CD4-positive, alpha-beta T cell treated with Interleukin-21 for 1 hour (primary cell): ENCODE measurements at regions not wholly inside any gene's neighbourhood (a gene's known extent, or its start where the extent isn't known, plus 50 kb on each side); places are given as distances from the start of the nearest gene placed in this dataset.

Experiments
- DNase-seq: peaks from one replicate; pipeline ENCODE4 v3.0.0-alpha.2; 2020

DNA sequence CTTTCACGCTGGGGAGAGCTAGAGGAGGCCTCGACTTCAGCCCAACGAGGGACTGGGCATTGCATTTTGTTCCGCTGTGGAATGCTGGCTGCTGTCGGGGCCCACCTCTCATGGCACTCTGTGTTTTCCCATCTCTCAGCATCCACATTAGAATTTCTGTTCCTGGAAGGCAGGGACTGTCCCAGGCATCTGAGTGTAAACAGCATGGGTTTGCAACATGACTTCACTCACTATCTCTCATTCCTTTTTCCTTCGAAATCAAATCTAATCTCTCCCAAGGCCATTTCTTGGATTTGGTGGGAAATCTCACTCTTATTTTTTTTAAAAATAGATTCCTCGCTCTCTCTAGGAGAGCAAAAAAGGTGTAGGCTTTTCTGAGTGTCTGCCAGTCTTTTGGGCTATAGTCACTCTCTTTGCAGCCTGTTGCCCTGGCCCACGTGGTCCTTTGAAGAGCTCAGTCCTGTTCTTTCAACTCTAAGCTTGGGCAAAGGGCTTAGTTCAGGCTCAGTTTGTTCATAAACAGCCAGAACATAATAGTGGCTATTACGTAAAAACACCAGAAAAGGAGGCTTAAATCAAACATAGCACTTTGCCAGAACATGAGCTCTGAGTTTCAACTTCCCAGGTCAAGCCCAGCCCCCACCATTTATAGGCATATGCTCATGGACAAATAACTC, 284.6 kb upstream of the ZFP64 start:
- no peak for DNase-seq

GRCh38 chr20:52473186-52473585, 281.6 kb upstream of the ZFP64 start:
- no peak for DNase-seq

DNA sequence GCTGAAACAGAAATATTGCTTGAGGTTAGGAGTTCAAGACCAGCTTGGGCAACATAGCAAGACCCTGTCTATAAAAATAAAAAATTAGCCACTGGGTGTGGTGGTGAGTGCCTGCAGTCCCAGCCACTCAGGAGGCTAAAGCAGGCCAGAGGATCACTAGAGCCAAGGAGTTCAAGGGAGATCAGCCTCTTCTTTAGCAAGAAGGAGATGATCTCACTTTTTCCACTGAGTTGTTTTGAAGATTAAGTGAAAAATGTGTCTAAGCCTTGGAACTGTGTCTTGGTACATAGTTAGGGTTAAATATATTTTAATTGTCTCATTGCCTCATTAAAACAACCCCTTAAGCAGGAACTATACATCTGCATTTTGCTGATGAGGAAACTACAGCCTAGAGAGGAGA, 279.0 kb upstream of the ZFP64 start:
- DNase-seq, result no peak

DNA sequence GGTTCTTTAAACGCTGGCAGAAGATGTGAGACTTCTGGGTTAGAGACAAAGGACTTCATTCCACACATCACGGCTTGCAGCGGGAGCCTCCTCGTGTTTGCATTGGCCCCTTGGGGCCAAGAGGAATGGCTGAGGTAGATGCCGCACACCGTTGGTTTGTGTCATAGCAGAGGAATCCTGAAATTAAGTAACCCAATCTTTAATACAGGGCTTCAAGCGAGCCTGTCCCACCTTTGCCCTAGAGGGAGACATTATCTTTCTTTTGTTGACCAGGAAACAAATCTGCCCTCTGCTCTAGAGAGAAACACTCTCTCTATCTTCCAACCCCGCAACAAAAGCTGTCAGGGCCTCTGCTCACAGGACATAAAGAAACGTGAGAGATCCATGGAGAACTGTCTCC, 277.5 kb upstream of the ZFP64 start:
- no peak for DNase-seq

GRCh38 chr20:52465991-52466390, 274.4 kb upstream of the ZFP64 start:
- no peak for DNase-seq

GRCh38 chr20:52461582-52461981, 270.0 kb upstream of the ZFP64 start:
- DNase-seq, result no peak

DNA sequence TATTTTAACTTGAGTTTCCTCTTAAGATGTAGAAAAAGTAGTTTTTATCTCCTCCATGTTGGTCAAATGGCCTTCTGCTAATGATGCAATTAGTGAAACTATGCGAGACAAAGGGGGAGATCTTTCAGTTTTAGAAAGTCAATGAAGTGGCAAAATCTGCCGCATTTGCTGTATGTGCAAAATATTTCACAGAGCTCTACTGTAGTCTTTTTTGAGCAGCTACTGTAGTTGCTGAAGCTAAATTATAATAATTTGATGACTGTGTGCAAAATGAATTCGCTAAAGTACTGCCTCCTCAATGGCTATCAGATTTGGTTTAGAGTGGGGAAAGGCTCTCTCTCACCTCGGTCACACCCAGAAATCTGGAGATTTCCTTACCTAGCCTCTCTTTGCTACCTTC, 267.6 kb upstream of the ZFP64 start:
- DNase-seq, result no peak

DNA sequence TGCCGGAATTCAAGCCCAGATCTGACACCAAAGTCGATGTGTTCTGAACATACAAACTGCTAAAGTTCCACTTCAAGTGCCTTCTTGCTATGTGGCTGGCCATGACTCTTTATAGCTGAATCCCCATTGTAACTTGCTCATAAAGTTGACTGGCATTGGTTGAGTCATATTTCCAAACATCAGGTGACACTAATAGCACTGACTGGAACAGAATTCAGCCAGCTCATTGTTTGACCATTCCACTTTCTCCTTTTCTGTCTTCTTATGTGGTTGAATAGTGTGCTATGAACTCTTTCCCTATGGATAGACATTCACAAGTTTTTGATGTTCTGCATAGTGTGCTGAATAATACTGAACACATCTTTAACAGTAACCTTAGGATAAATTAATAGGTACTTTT, 266.2 kb upstream of the ZFP64 start:
- DNase-seq, result no peak

- DNase-seq, result no peak
Measured at GRCh38 chr20:52454660-52455059, 263.1 kb upstream of the ZFP64 start.

DNA sequence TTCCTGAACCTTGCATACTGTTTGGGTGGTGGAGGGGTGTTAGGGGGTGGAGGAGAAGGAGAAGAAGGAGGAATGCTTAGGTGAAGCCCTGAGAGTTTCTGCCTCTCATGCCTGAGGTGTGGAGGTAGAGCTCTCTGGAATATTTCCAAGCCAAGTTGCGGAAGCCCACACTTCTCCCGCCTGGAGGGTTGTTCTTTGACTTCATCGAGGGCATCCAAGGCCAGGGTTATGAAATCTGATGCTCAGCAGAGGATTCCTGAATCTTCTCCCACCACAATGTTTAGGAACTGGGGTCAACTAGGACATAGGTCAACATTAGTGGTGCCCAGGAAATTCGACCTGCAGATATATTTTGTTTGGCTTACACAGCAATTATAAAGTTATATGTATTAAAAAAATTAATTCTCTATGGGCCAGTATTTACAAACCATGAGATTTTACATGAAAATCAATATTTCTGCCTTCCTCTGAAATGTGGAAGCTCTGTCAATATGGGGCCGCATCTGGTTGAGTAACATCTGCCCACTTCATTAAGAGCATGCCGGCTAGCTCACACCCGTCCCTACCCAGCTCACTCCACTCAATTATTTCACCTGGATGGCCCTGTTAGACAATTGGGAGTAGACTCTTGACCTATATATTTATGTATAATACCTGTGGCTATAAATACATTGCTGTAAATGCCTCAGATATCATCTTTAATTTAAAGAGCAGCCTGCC, 257.1 kb upstream of the ZFP64 start:
- no peak for DNase-seq

- DNase-seq, result no peak
Measured at GRCh38 chr20:52447225-52447551, 255.6 kb upstream of the ZFP64 start.

- no peak for DNase-seq
Measured at GRCh38 chr20:52446421-52447224, 255.0 kb upstream of the ZFP64 start.

DNA sequence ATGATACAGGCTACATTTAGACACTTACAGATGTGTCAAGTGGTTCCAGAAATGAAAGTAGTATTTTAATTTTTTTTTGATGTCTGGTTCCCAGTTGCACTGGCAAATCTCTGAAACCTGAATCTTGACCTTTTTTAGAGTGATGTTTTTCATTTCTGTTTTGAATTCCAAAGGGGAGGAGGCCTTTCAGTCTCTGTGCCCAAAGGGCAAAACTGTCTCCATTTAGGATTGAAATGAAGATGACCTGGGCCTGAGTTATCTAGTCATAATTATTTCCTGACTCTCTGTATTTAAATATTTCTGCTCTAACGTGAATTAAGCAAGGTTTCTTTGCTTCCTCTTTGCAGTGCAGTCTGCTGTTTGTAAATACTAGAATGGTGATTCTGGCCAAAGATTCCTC, 252.9 kb upstream of the ZFP64 start:
- DNase-seq, result no peak

- DNase-seq, result no peak
Measured at GRCh38 chr20:52443874-52444273, 252.3 kb upstream of the ZFP64 start.

DNA sequence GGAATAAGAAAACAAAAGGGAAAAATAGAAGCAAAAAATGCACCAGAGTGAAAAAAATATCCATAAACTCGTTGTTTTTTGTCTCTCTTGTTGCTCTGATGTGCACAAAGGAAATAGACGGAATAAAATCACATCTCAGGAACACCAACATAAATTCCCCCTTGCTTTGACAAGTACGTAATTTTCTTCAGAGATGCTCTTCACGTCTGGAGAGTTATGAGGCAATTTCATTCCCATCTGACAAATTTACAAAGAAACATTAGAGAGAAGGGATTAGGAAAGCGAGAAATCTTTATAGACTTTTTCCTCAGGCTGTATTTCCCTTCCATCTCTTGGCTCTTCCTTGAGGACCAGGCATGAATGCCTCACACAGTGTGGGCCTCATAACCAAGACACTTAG, 250.1 kb upstream of the ZFP64 start:
- no peak for DNase-seq

DNA sequence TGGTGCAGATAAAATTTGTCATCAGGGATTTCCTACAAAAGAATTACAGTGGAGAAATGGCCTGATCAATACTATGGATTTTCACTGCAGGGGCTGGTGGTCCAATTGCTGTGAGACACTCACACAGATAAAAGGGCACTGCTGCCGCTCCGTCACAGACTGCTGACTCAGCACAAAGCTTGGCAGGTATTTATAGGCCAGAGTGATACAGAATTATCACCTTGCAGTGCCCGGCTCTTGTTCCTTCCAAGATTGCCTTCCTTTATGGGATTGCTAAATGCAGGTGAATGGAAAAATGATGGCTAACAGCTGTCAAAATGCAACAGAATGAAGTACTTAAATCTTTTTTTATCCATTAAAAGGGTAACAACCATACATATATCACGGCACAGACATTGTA, 247.8 kb upstream of the ZFP64 start:
- no peak for DNase-seq

- DNase-seq, result peak; percentile 39
Measured at GRCh38 chr20:52438326-52438963, 246.9 kb upstream of the ZFP64 start.

- DNase-seq, result no peak
Measured at GRCh38 chr20:52434453-52434852, 242.9 kb upstream of the ZFP64 start.

GRCh38 chr20:52434041-52434425, 242.5 kb upstream of the ZFP64 start:
- DNase-seq, result no peak

- no peak for DNase-seq
Measured at GRCh38 chr20:52433326-52434040, 241.9 kb upstream of the ZFP64 start.

GRCh38 chr20:52432740-52433139, 241.2 kb upstream of the ZFP64 start:
- no peak for DNase-seq

DNA sequence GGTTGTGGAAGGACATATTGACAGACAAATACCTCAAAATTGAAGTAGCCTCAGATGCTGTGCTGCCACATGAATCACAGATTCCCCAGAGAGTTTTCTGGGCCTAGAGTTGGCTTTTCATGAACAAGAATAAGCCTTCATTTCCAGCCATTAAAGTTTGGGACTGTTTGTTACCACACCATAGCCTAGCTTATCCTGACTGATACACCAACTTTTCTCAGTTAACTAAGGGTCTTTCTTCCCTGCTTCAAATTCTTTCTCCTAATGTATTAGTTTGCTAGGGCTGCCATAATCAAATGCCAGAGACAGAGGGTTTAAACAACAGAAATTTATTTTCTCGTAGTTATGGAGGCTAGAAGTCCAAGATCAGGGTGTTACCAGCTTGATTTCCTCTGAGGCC, 237.4 kb upstream of the ZFP64 start:
- DNase-seq, result no peak

DNA sequence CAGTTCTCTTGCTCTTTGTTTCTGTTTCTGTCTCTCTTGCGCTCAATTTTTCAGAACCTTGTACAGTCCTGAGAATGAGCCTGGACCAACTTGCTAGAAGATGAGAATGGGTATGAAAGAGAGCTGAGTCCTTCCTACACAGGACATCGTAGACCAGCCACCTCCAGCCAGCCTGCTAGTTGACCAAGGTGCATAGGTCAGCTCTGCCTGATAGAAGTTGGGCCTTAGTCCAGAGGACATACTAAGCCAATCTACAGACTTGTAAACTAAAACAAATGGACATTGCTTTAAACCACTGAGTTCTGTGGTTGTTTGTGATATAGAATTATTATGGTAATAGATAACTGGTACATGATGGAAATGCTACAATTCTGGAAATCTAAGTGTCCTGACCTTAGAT, 236.4 kb upstream of the ZFP64 start:
- DNase-seq, result no peak
